Posterior vena cava (tissue), 2 donors: ENCODE measurements at regions not wholly inside any gene's neighbourhood (a gene's known extent, or its start where the extent isn't known, plus 50 kb on each side); places are given as distances from the start of the nearest gene placed in this dataset.

Experiments
- DNase-seq: peaks from one replicate; pipeline ENCODE4 v3.0.0-alpha.2; 2020; ENCODE audit warnings: low spot score
- intact Hi-C, 2 donors: fragments of 100-400 bp; cut with DNase I; formaldehyde crosslinking; loops; one replicate each; pipeline versions ENCODE4 v1.14.1 to v1.14.2; 2022 to 2023
- donor health status: DM: yes; HTN: yes; CAD: no.
- donor health status: DM: yes; HTN: yes; CAD: no.

DNA sequence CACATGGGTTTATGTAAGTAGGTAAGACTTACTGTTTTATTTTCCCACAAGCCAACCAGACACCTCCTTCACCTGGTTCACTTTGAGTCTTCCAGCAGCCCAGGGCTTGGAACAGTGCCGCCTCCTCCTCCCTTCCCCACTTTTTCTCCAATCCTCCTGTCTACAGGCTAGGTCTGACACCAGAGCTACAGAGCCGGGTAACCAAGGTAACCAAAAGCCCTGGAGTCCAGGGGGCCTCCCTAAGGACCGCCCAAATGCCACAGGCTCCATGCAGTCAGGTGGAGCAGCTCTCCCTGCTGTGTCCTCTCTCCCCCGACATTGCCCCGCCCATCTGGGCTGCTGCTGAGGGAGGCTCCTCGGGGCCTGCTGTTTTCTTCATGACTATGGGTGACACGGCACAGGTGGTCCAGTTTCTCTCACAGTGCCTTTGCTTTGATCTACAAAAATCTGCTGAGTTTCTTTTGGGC is 138.0 kb upstream of the EFNA5 start:
- intact Hi-C loops: no loop called here
- no peak for DNase-seq

DNA sequence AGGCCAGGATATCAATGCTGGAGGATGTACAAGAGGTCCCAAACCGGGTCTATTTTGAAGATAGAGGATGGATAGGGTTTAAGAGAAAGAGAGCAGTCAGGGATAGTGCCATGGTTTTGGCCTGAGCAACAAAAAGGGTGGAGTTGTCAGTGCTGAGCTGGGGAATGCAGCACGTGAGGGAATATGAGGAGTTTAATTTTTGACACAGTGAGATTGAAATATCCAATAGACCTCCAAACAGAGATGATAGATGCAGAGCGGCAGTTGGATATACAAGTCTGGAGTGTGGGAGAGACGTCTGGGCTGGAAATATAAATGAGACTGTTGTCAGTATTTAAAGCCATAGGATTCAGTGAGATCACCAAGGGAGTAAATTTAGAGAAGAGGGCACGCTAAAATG is 136.7 kb upstream of the EFNA5 start:
- no peak for DNase-seq
- intact Hi-C loops: no loop called here

DNA sequence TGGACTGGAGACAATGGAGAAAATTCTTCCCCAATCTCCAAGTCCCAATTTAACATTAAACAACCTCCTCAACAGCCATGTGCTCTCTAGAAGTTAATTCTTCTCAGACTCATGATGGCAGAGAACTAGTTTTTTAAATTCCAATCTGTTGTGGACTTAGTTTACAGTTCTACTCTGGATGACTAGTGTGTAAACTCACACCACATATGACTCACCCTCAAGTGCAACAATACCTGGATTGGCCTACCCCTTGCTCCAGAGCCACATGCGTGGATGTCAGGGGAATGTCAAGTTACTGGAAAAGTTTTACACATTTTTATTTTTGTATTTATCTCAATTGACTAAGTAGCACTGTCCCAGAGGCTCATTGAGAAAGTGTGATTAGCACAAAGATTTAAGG is 136.0 kb upstream of the EFNA5 start:
- intact Hi-C loops: no loop called here
- DNase-seq: no peak

DNA sequence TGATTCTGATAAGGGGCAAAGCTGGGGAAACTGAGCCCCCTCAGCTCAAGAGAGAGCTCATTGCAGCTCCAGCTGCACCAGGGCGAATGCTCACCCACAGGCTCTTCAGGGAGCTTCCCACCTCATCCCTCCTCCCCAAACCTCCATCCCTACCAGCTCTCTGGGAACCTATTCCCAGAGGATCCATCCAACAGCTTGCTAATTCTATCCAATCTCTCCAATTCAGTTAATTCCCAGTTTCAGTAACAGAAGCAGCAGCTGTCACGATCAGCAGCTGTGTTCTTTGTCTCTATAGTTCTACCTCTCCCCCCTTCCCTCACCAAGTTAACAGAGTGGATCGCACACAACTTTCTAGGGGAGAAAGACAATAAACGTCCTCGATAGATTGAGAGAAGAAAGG is 135.5 kb upstream of the EFNA5 start:
- intact Hi-C loops: no loop called here
- no peak for DNase-seq

DNA sequence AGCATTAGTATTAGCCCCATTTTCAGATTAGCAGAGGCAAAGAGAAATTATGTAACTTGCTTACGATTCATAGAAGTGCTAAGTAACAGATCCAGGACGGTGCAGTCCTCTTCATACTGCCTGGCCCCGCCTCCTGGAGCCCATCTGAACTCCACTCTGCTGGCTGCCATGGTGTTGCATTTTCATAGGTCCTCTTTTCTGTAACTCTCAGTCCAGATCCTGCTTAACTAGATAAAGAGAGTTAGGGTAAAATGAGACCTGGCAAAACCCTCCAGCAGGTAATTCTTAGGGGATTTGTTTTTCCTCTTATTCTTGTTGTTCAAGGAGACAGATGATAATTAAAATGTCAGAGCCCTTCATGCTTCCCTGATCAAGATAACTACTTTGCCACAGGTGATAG is 135.1 kb upstream of the EFNA5 start:
- intact Hi-C loops: no loop called here
- no peak for DNase-seq

DNA sequence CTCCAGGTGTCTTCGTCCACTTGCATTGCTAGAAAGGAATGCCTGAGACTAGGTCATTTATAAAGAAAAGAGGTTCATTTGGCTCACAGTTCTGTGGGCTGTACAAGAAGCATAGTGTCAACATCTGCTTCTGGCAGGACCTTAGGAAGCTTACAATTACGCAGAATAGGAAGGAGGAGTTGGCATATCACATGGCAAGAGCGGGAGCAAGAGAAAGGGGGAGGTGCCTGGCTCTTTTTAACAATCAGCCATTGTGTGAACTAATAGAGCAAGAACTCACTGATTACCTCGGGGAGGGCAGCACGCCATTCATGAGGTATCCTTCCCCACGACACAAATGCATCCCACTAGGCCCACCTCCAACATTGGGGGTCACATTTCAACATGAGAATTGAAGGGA is 134.4 kb upstream of the EFNA5 start:
- DNase-seq: no peak
- intact Hi-C loops: no loop called here

DNA sequence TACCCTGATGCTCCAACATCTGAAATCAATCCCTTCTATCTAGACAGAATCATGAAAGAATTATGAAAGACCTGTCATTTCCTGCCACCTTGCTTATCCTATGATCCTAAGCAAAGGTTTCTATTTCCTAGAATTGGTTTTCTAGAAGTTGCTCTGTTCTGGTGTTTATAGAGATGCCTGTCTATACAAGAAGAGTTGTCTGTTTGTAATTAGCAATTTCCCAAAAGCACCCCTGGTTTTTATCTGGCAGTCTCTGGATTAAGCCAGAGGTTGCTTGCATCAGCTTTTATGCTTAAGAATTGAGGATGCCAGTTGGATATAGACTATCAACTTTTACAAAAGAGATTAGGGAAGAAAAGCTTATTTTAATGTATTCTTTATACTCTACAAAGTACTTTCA is 133.0 kb upstream of the EFNA5 start:
- intact Hi-C loops: no loop called here
- DNase-seq: no peak

DNA sequence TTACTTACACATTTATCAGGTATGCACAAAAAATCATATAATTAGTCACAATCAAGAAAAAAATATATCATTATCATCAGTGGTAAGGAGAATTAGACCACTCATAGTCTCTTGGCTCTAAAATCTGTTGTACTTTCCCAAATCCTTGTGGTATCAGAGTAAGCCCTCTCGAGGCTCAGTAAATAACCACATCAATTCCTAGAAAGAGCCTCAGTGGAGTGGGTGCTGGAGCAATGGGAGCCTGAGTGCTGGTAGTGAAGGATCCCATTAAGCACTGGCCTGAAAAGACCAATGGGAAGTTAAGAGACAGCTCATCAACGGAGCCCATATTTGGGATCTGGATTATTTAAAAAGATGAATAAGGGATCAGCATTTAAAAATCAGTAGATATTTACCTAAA is 130.3 kb upstream of the EFNA5 start:
- intact Hi-C loops: no loop called here
- no peak for DNase-seq

DNA sequence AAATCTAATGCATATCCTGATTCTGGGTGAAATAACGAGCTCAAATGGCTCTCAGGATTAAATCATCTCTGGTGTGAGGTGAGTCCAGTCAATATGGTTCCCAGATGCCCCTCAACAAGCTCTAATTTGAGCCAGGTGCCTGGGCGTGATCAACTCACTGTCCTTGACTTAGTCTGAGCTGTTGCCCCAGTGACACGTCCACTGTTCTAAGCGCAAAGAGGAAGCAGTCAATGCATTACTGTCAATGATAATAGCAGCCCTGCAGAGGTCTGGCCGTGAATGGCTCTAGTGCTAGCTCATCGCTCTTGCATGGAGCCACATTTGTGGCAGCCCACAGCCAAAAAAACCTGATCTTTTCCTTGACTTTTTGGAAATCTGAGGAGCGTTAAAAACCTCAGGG is 128.6 kb upstream of the EFNA5 start:
- no peak for DNase-seq
- intact Hi-C loops: no loop called here

DNA sequence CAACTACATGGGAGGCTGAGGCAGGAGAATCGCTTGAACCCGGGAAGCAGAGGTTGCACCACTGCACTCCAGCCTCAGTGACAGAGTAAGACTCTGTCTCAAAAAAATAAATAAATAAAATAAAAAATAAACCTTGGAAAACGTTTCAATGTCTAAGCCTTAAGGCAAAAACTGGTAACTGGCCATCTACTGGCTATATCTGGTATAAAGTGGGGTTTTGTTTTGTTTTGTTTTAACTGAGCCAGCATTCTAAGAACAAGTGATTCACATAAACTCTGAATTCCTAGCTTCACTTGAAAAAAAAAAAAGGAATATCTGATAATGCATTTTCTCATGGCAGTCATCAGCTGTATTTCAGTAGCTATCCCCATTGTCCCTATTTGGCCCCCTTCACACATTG is 126.1 kb upstream of the EFNA5 start:
- intact Hi-C loops: no loop called here
- DNase-seq: no peak

DNA sequence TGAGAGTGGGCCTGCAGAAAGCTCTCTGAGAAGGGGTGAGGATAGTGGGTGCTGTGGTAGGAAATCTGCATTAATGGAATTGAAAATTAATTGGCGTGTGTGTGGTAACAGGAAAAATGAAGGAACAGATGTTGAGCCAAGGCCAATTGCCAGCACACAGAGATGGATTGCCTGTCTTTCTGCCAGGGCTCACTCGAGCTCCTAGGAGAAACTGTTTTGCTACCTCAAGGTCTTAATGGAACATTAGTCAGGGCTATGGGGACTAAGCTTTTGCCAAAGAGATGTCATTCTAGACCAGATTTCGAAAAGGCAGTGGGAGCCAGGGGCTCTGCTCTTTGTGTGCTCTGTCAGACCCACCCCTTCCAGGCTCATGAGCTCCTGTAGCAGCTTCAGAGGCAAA is 124.0 kb upstream of the EFNA5 start:
- DNase-seq: no peak
- intact Hi-C loops: no loop called here

DNA sequence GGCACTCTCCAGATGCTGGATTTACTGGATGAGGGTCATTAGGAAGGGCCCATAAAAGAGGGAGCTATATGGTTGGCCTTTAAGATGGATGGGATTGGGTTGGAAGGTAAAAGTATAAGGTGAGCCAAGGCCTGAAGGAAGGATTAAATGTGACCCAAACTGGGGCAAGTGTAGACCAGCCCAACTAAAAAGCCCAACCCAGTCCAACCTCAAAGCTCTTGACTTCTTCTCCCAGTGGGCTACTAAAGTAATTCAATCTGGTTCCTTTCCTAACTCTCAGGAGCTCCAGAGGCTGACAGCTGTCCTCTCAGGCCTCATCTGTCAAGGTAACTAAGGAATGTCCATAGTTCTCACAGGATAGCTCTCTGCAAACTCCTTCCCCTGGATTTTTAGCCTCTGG is 122.2 kb upstream of the EFNA5 start:
- intact Hi-C loops: no loop called here

DNA sequence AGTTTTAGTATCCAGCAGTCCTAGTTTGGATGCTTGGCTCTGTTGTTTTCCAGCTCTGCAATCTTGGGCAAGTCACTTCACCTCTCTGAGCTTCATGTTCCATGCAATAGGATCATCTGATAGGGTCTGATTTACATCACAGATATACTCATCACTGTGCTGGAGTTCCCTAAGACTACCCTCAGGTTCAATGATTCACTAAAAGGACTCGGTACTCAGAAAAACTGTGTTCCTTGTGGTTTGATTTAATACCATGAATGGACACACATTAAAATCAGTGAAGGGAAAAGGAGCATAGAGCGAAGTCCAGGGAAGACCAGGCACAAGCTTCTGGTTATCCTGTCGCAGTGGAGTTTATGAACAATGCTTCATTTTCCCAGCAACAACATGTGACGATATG is 119.9 kb upstream of the EFNA5 start:
- intact Hi-C loops: no loop called here
- no peak for DNase-seq

More for the DNA sequence above, 122.2 kb upstream of the EFNA5 start:
- no peak for DNase-seq

DNA sequence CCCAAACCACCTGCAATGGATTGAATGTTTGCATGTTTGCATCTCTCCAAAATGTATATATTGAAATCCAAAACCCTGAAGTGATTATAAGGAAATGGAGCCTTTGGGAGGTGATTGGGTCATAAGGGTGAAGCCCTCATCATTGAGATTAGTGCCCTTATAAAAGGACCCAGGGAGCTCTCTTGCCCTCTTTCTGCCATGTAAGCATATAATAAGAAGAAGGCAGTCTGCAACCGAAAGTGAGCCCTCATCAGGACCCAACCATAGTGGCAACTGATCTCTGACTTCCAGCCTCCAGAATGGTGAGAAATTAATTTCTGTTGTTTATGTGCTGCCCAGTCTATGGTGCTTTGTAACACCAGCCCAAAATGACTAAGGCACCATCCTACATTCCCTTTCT is 115.7 kb upstream of the EFNA5 start:
- intact Hi-C loops: no loop called here
- no peak for DNase-seq

DNA sequence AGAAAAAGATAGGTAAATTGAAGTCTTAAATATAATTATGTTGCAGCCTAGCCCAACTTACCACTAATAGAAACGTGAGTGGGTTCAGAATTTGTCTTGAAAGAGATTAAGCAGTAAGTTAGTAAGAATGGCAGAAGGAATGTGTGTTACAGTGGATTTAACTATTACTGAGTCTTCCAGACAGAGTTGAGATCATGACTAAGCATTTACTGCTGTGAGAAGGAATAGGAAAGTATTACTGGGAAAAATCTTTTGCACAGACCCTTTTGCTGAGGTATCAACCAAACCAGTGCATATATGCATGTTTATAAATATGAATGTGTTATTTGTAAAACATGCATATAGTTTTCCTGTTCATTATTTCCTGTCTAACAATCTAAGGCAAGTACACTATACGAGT is 112.8 kb upstream of the EFNA5 start:
- intact Hi-C loops: no loop called here
- no peak for DNase-seq

DNA sequence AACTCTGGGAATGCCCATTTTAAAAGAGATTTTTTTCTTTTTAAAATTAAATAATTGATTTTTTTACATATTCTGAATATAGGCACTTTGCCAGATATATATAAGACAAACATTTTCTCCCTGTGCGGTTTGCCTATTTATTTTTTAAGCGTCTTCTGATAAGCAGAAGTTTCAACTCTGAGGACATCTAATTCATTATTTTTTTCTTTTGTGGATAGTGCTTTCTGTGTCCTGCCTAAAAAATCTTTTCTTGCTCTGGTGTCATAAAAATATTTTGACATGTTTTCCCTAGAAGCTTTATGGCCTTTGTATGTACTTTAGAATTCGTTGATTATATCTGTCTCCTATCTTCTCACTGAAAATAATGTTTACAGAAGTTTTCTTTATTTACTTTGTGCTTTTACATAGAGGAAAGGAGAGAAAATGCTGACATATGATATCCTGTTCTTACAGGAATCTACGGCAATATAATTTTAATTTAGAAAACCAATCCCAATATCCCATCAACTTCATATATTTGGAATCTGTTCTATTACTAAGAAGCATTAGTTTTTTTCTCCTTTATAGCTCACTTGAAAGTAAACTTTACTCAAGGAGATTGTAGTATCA is 111.9 kb upstream of the EFNA5 start:
- DNase-seq: no peak
- intact Hi-C loops: no loop called here

DNA sequence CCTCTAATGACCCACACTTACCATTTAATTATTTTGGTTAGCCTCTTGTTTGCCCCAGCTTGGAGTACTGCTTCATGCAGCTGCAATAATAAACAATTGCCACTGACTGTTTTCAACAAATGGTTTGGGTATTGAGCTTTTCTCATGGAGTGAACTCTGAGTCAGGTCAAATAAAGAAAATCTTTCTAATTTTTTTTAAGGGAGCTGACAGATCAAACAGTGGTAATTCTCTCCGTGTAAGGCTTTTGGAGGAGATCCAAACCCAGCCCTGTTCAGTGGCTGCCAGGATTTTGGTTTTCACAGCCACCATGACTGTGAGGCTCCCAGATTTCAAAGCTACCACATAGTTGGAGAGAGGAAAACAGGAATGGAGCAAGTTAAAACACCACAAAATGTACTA is 110.7 kb upstream of the EFNA5 start:
- intact Hi-C loops: no loop called here

DNA sequence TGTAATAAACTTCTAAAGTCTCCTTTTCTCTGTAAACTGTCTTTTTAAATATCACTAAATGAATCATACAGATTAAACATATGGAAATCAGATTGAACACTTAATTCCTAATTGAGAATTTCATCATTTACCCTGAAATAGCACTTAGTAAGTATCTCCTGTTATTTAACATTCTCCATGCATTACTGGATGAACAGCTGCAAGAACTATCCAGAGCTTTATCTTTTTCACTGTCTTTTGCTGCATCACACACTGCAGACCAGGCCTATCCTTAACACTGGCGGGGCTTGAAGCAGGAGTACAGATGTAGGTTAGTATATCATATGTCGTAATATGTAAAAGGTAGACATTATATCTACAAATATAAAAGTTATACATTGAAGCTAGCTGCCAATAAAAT is 108.7 kb upstream of the EFNA5 start:
- DNase-seq: no peak
- intact Hi-C loops: no loop called here

More for the DNA sequence above, 110.7 kb upstream of the EFNA5 start:
- no peak for DNase-seq

DNA sequence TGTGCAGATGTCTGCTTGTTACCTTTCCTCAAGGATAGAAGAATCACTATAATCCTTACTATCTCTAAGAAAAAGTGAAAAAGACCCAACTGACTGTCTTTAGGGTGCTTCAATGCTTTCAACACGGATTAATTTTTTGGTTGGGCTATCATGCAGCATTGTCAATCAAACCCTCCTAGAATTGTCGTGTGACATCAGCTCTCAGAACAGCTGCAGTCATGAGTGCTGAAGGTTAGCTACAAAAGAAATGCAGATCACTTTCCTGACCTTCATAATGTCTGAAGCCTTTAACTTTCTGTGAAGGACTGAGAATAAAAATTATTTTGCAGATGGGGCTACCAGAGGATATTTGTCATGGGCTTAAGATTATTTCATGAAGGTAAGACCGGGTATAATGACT is 107.9 kb upstream of the EFNA5 start:
- DNase-seq: no peak
- intact Hi-C loops: no loop called here

DNA sequence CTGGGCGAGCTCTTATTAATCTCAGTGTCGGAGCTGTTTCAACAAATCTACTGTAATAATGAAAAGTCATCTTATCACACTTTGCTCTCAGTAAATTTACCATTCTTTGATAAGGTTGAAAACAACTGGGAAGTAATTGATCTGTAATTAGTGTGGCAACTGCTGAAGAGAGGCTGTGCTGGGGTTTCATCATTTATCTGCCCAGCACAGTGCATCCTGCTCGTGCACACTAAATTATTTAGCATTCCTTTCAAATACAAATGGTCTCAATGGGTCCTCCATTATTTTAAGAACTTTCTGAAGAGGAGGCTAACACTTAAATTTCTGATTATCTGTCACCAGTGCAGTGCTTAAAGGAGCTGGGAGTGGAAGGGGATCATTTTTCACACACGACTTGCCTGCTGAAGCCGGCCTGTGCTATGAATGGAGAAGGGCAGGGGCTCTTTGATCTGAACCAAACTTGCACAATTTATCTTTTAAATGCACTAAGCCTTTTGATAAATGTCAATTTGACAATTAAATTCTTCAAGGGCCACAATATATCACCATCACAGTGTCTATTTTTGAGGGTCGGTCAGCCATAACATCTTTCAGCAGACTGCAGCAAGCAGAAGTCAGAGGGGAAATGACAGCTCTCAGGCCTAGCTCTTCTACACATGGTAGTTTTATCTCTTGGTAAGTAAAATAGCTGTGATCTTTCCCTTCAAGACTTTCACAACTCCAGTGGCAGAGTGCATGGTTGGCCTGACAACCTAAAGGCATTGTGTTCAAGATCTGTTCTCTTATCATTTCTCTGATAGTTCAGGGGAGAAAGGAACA is 106.4 kb upstream of the EFNA5 start:
- intact Hi-C loops: no loop called here

DNA sequence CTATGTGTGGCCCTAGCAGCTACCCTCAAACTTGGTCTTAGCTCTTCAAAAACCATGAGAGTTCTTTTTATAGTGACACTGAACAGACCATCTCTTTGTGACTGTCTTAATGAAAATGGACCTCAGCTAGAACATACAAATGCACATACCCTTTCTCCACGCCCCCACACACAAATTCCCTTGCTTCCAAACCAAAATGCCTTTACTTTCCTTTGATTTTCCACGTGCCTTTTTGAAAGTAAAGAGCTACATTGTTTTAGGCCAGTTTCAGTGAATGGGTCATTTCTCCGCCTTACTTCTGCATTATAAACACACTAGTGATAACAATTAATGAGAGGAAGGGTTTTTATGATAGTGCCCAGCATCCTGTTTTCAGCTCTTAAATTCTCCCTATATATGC is 105.8 kb upstream of the EFNA5 start:
- DNase-seq: no peak
- intact Hi-C loops: no loop called here

More for the DNA sequence above, 106.4 kb upstream of the EFNA5 start:
- no peak for DNase-seq
